Tibial artery (tissue), 4 donors: ENCODE measurements at regions not wholly inside any gene's neighbourhood (a gene's known extent, or its start where the extent isn't known, plus 50 kb on each side); places are given as distances from the start of the nearest gene placed in this dataset.

ENCODE experiments used
- DNase-seq, 2 donors: peaks; one replicate each; pipeline ENCODE4 v3.0.0-alpha.2; 2019
- H3K27ac ChIP-seq, 2 donors: fragments of 200-600 bp; sonication (generic) in 1 of 2; 1 replicate in 1 of 2; 2 replicates in 1 of 2; pipeline ENCODE4 v1.5.1; 2018 to 2019; ENCODE audit warnings: mild to moderate bottlenecking in 1 of 2
- H3K27me3 ChIP-seq, 2 donors: fragments of 200-600 bp; sonication (generic) in 1 of 2; one replicate each; pipeline versions ENCODE4 v1.5.1 to v1.6.0; 2016 to 2019
- H3K36me3 ChIP-seq, 3 donors: fragments of 200-600 bp; sonication (generic) in 2 of 3; one replicate each; pipeline ENCODE4 v1.5.1; 2016 to 2019; ENCODE audit warnings: mild to moderate bottlenecking in 2 of 3
- H3K4me1 ChIP-seq, 4 donors: fragments of 200-600 bp; sonication (generic) in 2 of 4; 1 replicate in 3 of 4; 2 replicates in 1 of 4; pipeline ENCODE4 v1.5.1; 2016 to 2019
- H3K4me3 ChIP-seq, 2 donors: fragments of 200-600 bp; sonication (generic) in 1 of 2; 1 replicate in 1 of 2; 2 replicates in 1 of 2; pipeline ENCODE4 v1.5.1; 2018 to 2019; ENCODE audit warnings: mild to moderate bottlenecking in 2 of 2
- H3K9me3 ChIP-seq, 3 donors: fragments of 200-600 bp; sonication (generic) in 1 of 3; one replicate each; pipeline ENCODE4 v1.5.1; 2016 to 2019
- intact Hi-C: fragments of 100-400 bp; cut with DNase I; formaldehyde crosslinking; loops from one replicate; pipeline ENCODE4 v1.15.0; 2023; ENCODE audit warnings: low total_unique reads
- TF ChIP-seq, protein P1 (sequence below), 2 experiments: fragments of 200-600 bp in 1 of 2; fragments of 450-650 bp in 1 of 2; IDR thresholded peaks; one replicate each; pipeline ENCODE4 v1.5.1; 2017 to 2019; ENCODE audit warnings: antibody characterized with exemption in 2 of 2, mild to moderate bottlenecking in 1 of 2, moderate library complexity in 1 of 2

DNA sequence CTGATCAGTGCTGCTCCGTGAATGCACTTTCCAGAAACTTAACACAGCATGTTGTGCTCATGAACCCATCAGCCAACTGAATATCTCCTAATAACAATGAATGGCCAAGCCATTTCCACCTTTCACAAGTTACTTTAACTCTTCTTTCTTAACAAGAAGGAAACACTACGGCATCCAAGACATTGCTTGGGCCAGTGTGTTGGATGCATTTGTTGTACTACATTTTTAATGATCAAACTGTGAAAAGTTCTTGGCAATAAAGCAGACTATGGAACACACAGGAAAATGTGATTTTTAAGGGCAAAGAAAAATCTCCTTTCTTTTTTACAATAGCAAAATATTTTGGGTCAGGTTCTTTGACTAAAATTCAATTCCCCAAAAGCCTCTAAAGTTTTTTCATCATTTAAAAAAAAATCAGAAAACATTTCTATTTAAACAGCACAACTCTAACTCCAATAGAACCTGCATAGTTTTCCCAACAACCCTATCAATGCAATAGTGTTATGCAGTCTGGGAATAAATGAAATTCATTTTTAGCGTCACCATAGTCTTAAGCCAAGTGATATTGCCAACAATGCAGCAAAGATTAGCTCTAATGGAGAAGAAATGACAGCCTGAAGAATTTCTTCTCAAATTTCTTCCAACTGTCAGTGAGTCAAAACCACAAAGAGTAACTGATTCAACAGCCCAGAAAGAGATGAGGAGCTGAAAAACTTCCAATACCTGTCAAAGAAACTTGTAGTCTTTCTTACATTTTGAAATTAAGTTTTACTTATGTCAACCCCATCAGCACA lies 50.7 kb upstream of the PTPRR start:
- H3K27me3 ChIP-seq: no peaks in the 10 kb centered on the region
- no peak overlapping the region for H3K27ac ChIP-seq
- TF ChIP-seq, protein P1, sequence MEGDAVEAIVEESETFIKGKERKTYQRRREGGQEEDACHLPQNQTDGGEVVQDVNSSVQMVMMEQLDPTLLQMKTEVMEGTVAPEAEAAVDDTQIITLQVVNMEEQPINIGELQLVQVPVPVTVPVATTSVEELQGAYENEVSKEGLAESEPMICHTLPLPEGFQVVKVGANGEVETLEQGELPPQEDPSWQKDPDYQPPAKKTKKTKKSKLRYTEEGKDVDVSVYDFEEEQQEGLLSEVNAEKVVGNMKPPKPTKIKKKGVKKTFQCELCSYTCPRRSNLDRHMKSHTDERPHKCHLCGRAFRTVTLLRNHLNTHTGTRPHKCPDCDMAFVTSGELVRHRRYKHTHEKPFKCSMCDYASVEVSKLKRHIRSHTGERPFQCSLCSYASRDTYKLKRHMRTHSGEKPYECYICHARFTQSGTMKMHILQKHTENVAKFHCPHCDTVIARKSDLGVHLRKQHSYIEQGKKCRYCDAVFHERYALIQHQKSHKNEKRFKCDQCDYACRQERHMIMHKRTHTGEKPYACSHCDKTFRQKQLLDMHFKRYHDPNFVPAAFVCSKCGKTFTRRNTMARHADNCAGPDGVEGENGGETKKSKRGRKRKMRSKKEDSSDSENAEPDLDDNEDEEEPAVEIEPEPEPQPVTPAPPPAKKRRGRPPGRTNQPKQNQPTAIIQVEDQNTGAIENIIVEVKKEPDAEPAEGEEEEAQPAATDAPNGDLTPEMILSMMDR (IDR thresholded peaks at IDR 0.05): no peak
- intact Hi-C loops: no loop called here
- no peaks in the 10 kb centered on the region for H3K36me3 ChIP-seq
- H3K4me1 ChIP-seq: peaks cover 0 to 7% (median 0%) of the 10 kb centered on the region in 4 donors
- no peaks in the 10 kb centered on the region for H3K9me3 ChIP-seq
- no peak overlapping the region for H3K4me3 ChIP-seq
- no peak for DNase-seq
